Brain microvascular endothelial cell (primary cell): ENCODE measurements at regions not wholly inside any gene's neighbourhood (a gene's known extent, or its start where the extent isn't known, plus 50 kb on each side); places are given as distances from the start of the nearest gene placed in this dataset.

Experiments
- DNase-seq: peaks from one replicate; pipeline ENCODE4 v3.0.0-alpha.2; 2020
- H3K27ac ChIP-seq: fragments of 250-450 bp; sonication (Bioruptor Pico); 2 replicates; pipeline ENCODE4 v1.5.1; 2020; ENCODE audit warnings: mild to moderate bottlenecking, moderate library complexity
- H3K27me3 ChIP-seq: fragments of 250-450 bp; sonication (Bioruptor Pico); replicated peaks from 2 replicates; pipeline ENCODE4 v1.5.1; 2020; ENCODE audit warnings: mild to moderate bottlenecking
- H3K36me3 ChIP-seq: fragments of 250-450 bp; sonication (Bioruptor Pico); replicated peaks from 2 replicates; pipeline ENCODE4 v1.5.1; 2020; ENCODE audit warnings: mild to moderate bottlenecking
- H3K4me3 ChIP-seq: 2 replicates; pipeline ENCODE4 v1.5.1; 2011; ENCODE audit warnings: low read depth, mild to moderate bottlenecking, control low read depth, low read length, moderate library complexity
- in situ Hi-C: cut with HindIII; loops from 2 replicates; pipeline ENCODE4 v1.10.0; 2017; ENCODE audit warnings: low sequenced_read_pairs, low pct_ligation_motif_present
- TF ChIP-seq, protein P1 (sequence below): IDR thresholded peaks from 2 replicates; pipeline ENCODE4 v1.5.1; 2011; ENCODE audit warnings: low read depth, mild to moderate bottlenecking, moderate library complexity, low read length, control low read depth, inconsistent platforms; ENCODE audit errors: missing control alignments

DNA sequence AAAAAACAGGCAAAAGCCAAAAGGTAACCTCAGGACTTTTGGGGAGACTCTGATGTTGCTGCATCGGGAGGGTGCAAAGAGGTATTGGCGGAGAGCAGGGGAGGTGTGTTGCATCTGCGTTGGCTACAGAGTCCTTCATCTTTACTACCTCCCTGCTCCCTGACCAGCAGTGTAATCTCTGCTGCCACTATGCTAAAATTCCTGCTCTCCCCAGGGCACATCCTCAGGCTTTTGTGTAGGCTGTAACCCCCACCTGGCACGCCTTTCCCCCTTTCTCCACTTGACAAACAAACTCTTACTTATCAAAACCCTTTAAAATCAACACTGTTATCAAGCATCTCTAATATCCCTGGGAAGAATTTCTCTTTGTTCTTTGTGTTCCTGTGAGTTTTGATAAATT lies 435.3 kb downstream of the HAPSTR1 start:
- Histone ChIP-seq H3K36me3 (no peaks in the 10 kb centered on the region), H3K27me3 (no peaks in the 10 kb centered on the region), H3K27ac (no peak overlapping the region), H3K4me3 (no peak overlapping the region)
- TF ChIP-seq, protein P1, sequence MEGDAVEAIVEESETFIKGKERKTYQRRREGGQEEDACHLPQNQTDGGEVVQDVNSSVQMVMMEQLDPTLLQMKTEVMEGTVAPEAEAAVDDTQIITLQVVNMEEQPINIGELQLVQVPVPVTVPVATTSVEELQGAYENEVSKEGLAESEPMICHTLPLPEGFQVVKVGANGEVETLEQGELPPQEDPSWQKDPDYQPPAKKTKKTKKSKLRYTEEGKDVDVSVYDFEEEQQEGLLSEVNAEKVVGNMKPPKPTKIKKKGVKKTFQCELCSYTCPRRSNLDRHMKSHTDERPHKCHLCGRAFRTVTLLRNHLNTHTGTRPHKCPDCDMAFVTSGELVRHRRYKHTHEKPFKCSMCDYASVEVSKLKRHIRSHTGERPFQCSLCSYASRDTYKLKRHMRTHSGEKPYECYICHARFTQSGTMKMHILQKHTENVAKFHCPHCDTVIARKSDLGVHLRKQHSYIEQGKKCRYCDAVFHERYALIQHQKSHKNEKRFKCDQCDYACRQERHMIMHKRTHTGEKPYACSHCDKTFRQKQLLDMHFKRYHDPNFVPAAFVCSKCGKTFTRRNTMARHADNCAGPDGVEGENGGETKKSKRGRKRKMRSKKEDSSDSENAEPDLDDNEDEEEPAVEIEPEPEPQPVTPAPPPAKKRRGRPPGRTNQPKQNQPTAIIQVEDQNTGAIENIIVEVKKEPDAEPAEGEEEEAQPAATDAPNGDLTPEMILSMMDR: no peak
- no peak for DNase-seq
- in situ Hi-C loops: no loop called here

DNA sequence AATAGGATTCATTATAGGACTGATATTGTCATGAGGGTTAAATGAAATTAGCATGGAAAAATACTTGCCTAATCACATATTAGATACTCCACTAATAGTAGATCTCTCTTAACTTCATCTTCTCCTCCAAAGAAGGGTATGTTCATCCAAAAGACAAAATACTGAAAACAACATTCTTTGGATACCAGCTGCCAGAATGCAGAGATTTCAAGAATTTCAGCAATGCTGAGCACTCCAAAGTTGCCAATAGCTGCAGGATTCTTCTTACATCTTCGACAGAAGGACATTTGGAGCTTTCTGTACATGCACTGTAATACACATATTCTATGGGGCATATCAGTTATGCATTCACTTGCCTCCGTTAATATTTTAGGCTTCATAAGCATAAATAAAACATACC lies 436.5 kb downstream of the HAPSTR1 start:
- Histone ChIP-seq H3K27ac (no peak overlapping the region), H3K4me3 (no peak overlapping the region), H3K36me3 (no peaks in the 10 kb centered on the region), H3K27me3 (no peaks in the 10 kb centered on the region)
- in situ Hi-C loops: no loop called here
- DNase-seq: no peak
- TF ChIP-seq, protein P1: no peak

DNA sequence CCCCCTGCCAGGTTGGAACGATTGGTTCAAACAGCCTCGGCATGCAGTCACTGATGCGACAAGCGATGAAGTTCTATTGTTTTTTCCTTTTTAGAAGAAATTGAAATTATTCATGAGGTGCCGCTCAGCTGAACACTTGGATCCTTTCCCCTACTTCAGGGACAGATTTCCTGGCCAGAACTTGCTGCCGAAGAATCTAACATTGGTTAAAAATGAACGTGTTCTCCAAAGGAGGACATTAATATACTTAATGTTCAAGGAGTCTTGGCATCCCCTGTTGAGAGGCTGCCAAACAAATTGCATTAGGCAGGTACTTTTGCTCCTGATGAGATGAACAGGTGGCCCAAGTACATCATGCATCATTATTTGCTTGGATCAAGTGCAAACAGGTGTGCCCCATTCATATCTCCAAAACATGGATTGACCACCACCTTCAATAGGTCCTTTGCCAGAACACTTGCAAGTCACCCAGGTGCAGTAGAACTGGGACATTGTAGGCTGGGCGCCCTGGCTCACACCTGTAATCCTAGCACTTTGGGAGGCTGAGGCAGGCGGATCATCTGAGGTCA lies 437.2 kb downstream of the HAPSTR1 start:
- Histone ChIP-seq H3K27me3 (no peaks in the 10 kb centered on the region), H3K36me3 (no peaks in the 10 kb centered on the region), H3K27ac (no peak overlapping the region), H3K4me3 (no peak overlapping the region)
- DNase-seq: no peak
- TF ChIP-seq, protein P1: no peak
- in situ Hi-C loops: no loop called here

DNA sequence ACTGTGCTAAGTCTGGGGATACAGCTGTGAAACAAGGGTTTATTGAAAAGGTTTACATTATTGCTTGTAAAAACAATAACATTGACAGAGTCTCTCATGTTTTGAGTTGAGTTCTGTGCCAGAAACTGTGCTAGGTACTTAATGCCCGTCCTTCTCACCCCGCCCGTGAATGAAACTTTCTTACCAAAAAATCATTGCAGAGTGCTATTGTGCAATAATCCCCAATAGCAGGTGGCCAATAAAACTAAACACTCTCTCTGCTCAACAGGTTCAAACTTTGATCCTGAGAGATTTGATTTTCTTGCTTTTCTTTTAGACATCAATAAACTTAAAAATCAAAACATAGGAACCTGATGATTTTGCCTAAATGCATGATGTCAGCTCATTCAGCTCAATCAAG lies 441.6 kb downstream of the HAPSTR1 start:
- in situ Hi-C loops: no loop called here
- no peaks in the 10 kb centered on the region for H3K36me3 ChIP-seq
- TF ChIP-seq, protein P1: no peak
- no peak overlapping the region for H3K4me3 ChIP-seq
- H3K27me3 ChIP-seq: no peaks in the 10 kb centered on the region
- no peak for DNase-seq
- no peak overlapping the region for H3K27ac ChIP-seq

DNA sequence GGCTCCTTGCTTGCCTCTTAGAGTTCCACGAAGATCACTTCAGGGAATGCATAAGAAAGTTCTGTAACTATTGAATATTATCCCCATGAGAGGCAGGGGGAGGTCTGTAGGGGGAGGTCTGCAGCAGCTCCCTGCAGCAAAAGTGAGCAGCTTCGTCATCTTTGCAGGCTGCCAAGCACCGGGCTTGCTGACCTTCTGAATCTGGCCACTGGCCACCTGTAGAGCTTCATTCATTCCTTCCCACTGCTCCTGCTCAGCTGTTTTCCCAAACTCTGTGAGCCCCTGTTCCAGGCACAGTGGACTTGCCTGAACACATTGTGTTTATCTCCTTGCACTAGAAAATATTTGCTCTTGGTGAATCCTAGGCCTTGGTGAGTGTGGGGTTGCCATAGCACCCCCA lies 443.3 kb downstream of the HAPSTR1 start:
- Histone ChIP-seq H3K36me3 (no peaks in the 10 kb centered on the region), H3K27me3 (no peaks in the 10 kb centered on the region), H3K27ac (no peak overlapping the region), H3K4me3 (no peak overlapping the region)
- in situ Hi-C loops: no loop called here
- TF ChIP-seq, protein P1: no peak
- no peak for DNase-seq

DNA sequence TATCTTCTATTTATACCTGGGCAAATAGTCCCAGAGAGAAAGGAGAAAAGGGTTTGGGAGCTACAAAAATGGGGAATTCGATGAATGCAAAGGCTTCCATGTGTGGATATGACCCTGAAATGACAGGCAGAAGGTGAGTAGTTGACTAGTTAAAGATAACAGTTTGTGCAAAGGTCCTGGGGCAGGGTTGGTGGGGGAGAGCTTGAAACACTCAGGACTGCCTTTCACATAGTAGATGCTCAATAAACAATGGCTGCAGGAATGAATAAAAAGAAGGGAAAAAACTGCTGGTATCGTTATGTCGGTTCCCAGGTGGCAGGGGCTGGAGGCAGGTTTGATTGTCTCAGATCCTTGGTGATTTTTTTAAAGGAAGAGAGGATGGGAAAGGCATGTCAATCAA lies 445.5 kb downstream of the HAPSTR1 start:
- H3K4me3 ChIP-seq: no peak overlapping the region
- in situ Hi-C loops: no loop called here
- no peaks in the 10 kb centered on the region for H3K36me3 ChIP-seq
- TF ChIP-seq, protein P1: no peak
- no peak overlapping the region for H3K27ac ChIP-seq
- no peak for DNase-seq
- H3K27me3 ChIP-seq: no peaks in the 10 kb centered on the region
